ENCODE measurements at regions not wholly inside any gene's neighbourhood (a gene's known extent, or its start where the extent isn't known, plus 50 kb on each side); places are given as distances from the start of the nearest gene placed in this dataset.

GRCh38 chr4:117533501-117533900 is 448.1 kb upstream of the TRAM1L1 start:
- TF ChIP-seq POLR2AphosphoS5 (IDR thresholded peaks at IDR 0.05) (no peak), CTCF (IDR thresholded peaks at IDR 0.05) (no peak), POLR2A (IDR thresholded peaks at IDR 0.05) (no peak)

Data from gastroesophageal sphincter (tissue), 3 donors.